ENCODE measurements at regions not wholly inside any gene's neighbourhood (a gene's known extent, or its start where the extent isn't known, plus 50 kb on each side); places are given as distances from the start of the nearest gene placed in this dataset.

GRCh38 chr2:44116319-44116718 lies 52.4 kb upstream of the PPM1B start:
- TF ChIP-seq EZH2 (IDR thresholded peaks at IDR 0.05; ENCODE audit: insufficient read depth, poor library complexity, severe bottlenecking), result no peak
- TF ChIP-seq EZH2phosphoT487 (IDR thresholded peaks at IDR 0.05; ENCODE audit: insufficient read depth, low read depth), result no peak
